ENCODE measurements at regions not wholly inside any gene's neighbourhood (a gene's known extent, or its start where the extent isn't known, plus 50 kb on each side); places are given as distances from the start of the nearest gene placed in this dataset.

GRCh38 chr3:105067361-105067760 is 299.3 kb upstream of the ALCAM start:
- ChIA-PET POLR2A (no interaction called here), CTCF (no interaction called here)
- DNase-seq (no peak), ATAC-seq (ENCODE audit: poor library complexity) (no peak)
- Mint-ChIP-seq H3K36me3 (ENCODE audit: low read depth) (no peaks in the 10 kb centered on the region), H3K27me3 (no peaks in the 10 kb centered on the region), H3K4me1 (ENCODE audit: low read depth) (no peaks in the 10 kb centered on the region), H3K27ac (no peak overlapping the region), H3K9me3 (peaks cover 6% of the 10 kb centered on the region), H3K4me3 (no peak overlapping the region)
- H3K9me3 ChIP-seq (ENCODE audit: control insufficient read depth in 1 of 2, insufficient read depth in 1 of 2, low read length in 2 of 2), result no peaks in the 10 kb centered on the region
- intact Hi-C loops (cut with DNase I, micrococcal nuclease), result no loop called here
- no peaks in the 10 kb centered on the region for H3K36me3 ChIP-seq (ENCODE audit: insufficient read depth, low read length)
- no peaks in the 10 kb centered on the region for H3K27me3 ChIP-seq (ENCODE audit: control insufficient read depth in 1 of 2, insufficient read depth in 2 of 2, low read length in 2 of 2)
- no peaks in the 10 kb centered on the region for H3K4me1 ChIP-seq (ENCODE audit: insufficient read depth, low read length)
- no peak overlapping the region for H3K27ac ChIP-seq (ENCODE audit: low read depth in 1 of 2, low read length in 2 of 2)
- TF ChIP-seq, protein P1, sequence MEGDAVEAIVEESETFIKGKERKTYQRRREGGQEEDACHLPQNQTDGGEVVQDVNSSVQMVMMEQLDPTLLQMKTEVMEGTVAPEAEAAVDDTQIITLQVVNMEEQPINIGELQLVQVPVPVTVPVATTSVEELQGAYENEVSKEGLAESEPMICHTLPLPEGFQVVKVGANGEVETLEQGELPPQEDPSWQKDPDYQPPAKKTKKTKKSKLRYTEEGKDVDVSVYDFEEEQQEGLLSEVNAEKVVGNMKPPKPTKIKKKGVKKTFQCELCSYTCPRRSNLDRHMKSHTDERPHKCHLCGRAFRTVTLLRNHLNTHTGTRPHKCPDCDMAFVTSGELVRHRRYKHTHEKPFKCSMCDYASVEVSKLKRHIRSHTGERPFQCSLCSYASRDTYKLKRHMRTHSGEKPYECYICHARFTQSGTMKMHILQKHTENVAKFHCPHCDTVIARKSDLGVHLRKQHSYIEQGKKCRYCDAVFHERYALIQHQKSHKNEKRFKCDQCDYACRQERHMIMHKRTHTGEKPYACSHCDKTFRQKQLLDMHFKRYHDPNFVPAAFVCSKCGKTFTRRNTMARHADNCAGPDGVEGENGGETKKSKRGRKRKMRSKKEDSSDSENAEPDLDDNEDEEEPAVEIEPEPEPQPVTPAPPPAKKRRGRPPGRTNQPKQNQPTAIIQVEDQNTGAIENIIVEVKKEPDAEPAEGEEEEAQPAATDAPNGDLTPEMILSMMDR (IDR thresholded peaks at IDR 0.05), result no peak
- no peak overlapping the region for H3K4me3 ChIP-seq (ENCODE audit: low read length)

DNA sequence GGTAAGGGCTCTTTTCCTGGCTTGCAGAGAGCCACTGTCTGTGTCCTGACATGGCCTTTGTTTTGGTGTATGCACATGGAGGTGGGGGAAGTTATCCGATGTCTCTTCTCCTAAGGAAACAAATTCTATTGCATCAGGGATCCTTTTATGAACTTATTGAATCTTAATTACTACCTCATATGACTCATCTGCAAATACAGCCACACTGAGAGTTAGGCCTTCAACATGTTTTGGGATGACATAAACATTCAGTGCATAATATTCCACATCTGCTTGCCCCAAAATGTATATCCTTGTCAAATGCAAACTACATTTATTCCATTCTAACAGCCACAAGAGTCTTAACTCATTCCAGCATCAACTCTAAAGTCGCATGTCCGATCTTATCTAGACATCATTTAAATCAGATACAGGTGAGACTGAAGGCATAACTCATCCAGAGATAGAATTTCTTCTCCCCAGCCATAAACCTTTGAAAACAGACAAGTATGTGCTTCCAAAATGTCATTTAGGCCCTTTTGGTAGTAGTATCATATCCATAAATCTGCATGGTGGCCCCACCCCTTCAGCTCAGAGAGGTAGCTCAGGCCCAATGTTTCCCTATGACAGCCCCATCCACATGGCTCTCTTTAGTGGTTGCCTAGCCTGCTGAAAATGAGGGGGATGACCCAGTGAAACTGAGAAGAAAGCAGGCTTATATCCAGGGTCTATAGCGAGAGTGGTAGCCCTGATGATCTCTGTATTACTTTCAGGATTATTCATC is 289.5 kb upstream of the ALCAM start:
- ChIA-PET POLR2A (no interaction called here), CTCF (no interaction called here)
- no peaks in the 10 kb centered on the region for H3K27me3 Mint-ChIP-seq
- H3K36me3 ChIP-seq (ENCODE audit: insufficient read depth, low read length), result no peaks in the 10 kb centered on the region
- no peaks in the 10 kb centered on the region for H3K9me3 ChIP-seq (ENCODE audit: control insufficient read depth in 1 of 2, insufficient read depth in 1 of 2, low read length in 2 of 2)
- no peak overlapping the region for H3K4me3 ChIP-seq (ENCODE audit: low read length)
- no peaks in the 10 kb centered on the region for H3K4me1 ChIP-seq (ENCODE audit: insufficient read depth, low read length)
- H3K27me3 ChIP-seq (ENCODE audit: control insufficient read depth in 1 of 2, insufficient read depth in 2 of 2, low read length in 2 of 2), result no peaks in the 10 kb centered on the region
- TF ChIP-seq, protein P1 (IDR thresholded peaks at IDR 0.05), result no peak
- ATAC-seq (ENCODE audit: poor library complexity), result no peak
- no peak overlapping the region for H3K4me3 Mint-ChIP-seq
- no peaks in the 10 kb centered on the region for H3K4me1 Mint-ChIP-seq (ENCODE audit: low read depth)
- no peak overlapping the region for H3K27ac ChIP-seq (ENCODE audit: low read depth in 1 of 2, low read length in 2 of 2)
- no peak for DNase-seq
- H3K36me3 Mint-ChIP-seq (ENCODE audit: low read depth), result no peaks in the 10 kb centered on the region
- intact Hi-C loops (cut with DNase I, micrococcal nuclease), result no loop called here
- H3K27ac Mint-ChIP-seq, result no peak overlapping the region
- H3K9me3 Mint-ChIP-seq, result peaks cover 2% of the 10 kb centered on the region

DNA sequence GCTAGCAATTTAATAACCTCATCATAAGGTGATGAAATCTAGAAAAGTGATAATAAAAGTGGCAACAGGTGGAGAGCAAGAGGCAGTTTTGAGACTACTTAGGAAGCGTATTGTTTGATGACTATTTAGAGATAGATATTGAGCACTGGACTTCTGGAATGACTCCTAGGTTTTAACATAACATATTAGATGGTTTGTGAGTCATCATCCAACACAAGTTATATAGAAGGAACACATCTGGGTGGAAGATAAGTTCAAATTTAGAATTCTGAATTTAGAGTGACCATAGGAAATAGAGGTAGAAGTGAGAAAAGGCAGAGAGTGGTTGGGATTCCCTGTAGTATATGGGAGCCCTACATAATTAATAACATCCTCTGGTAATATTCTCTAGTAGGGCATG is 282.8 kb upstream of the ALCAM start:
- POLR2A ChIA-PET, result no interaction called here
- Histone ChIP-seq H3K27ac (ENCODE audit: low read depth in 1 of 2, low read length in 2 of 2) (no peak overlapping the region), H3K36me3 (ENCODE audit: insufficient read depth, low read length) (no peaks in the 10 kb centered on the region), H3K9me3 (ENCODE audit: control insufficient read depth in 1 of 2, insufficient read depth in 1 of 2, low read length in 2 of 2) (no peaks in the 10 kb centered on the region), H3K4me1 (ENCODE audit: insufficient read depth, low read length) (no peaks in the 10 kb centered on the region), H3K27me3 (ENCODE audit: control insufficient read depth in 1 of 2, insufficient read depth in 2 of 2, low read length in 2 of 2) (no peaks in the 10 kb centered on the region), H3K4me3 (ENCODE audit: low read length) (no peak overlapping the region)
- ATAC-seq (ENCODE audit: poor library complexity) (no peak), DNase-seq (no peak)
- Mint-ChIP-seq H3K27ac (no peak overlapping the region), H3K4me1 (ENCODE audit: low read depth) (no peaks in the 10 kb centered on the region), H3K4me3 (no peak overlapping the region), H3K36me3 (ENCODE audit: low read depth) (no peaks in the 10 kb centered on the region), H3K27me3 (no peaks in the 10 kb centered on the region), H3K9me3 (no peaks in the 10 kb centered on the region)
- CTCF ChIA-PET, result interaction anchor here (0.7 kb wide), 1 partner anchor 10 kb away, joined by 3 read pairs; no protein-coding TSS in a partner anchor
- TF ChIP-seq, protein P1 (IDR thresholded peaks at IDR 0.05), result no peak
- intact Hi-C loops (cut with DNase I, micrococcal nuclease), result no loop called here
